ENCODE measurements at regions not wholly inside any gene's neighbourhood (a gene's known extent, or its start where the extent isn't known, plus 50 kb on each side); places are given as distances from the start of the nearest gene placed in this dataset.

DNA sequence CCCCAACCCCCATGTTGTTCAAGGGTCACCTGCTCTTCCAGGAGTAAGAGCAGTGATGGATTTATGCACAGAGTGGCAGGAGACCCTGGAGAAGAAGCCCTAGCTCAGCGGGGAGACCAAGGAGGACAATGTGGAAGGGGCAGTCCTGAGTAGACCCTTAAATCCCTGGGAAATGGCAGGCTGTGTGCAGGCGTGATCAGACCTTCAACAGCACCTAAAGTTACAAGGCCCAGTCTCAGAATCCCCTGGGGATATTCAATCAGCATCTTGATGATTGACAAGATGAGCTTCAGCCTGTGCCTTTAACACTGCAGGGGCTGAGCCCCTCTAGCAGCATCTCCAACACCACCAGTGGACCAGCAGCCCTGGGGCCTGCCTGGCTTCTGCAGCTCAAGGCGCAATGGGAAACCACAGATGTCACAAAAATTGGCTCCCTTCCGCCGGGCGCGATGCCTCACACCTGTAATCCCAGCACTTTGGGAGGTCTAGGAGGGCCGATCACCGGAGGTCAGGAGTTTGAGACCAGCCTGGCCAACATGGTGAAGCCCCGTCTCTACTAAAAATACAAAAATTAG lies 60.4 kb downstream of the IRF2BP2 start (continued):
- TF ChIP-seq CTCF (IDR thresholded peaks at IDR 0.05), result no peak

DNA sequence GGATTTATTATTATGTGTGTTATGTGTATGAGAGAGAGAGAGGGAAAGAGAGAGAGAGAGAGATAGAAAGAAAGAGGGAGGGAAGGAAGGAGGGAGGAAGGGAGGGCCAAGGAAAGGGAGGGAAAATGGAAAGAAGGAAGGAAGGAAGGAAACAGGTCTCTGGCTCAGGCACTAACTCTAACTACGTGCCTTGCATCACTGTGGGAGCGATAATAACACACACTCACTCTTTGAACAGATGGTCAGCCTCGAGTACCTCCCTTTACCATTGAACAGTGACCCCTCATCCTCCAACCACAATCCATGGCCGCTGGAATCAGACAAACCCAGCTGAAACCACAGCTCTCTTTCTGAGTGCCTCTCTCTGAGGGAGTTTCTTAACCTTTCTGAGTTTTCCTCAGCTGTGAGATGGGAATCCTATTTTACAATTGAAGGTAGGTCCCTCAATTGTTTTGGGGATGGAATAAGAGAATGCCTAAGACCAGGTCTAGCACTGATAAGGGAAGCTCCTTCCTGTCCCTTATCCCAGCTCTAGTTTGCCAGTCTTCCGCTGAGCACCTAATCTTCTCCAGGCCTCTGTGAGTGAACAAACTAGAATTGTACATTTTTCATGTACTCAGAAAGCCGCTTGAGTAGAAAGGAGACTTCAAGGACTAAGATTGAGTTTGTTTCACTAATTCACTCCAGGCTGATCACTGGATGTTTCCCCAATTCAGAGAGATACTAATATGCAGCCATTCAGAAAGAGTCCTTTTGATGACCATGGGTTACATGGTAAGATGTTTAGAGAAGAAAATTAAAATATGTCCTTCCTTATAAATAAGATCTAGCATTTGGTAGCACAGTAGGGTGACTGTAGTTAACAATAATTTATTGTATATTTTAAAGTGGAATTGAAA lies 62.8 kb downstream of the IRF2BP2 start:
- H3K4me3 Mint-ChIP-seq, result no peak overlapping the region
- no peak for TF ChIP-seq SP1 (CRISPR knock-in tag; conservative IDR thresholded peaks at IDR 0.05)
- DNase-seq (ENCODE audit: low spot score) (no peak), ATAC-seq (no peak)
- H3K27me3 Mint-ChIP-seq (ENCODE audit: low read depth), result no peaks in the 10 kb centered on the region
- no peaks in the 10 kb centered on the region for H3K36me3 Mint-ChIP-seq
- no peak overlapping the region for H3K27ac Mint-ChIP-seq
- ChIA-PET CTCF (no interaction called here), POLR2A (no interaction called here)
- H3K4me1 Mint-ChIP-seq, result peaks cover 21% of the 10 kb centered on the region
- H3K9me3 Mint-ChIP-seq, result no peaks in the 10 kb centered on the region

DNA sequence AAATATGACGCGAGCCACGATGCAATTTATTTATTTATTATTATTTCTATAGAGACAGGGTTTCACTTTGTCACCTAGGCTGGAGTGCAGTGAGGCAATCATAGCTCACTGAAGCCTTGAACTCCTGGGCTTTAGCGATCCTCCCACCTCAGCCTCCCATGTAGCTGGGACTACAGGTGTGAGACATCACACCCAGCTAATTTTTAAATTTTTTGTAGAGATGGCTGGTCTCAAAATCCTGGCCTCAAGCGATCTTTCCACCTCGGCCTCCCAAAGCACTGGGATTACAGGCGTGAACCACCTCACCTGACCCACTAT lies 63.6 kb downstream of the IRF2BP2 start:
- DNase-seq (ENCODE audit: low spot score) (no peak), ATAC-seq (no peak)
- peaks cover 29% of the 10 kb centered on the region for H3K4me1 Mint-ChIP-seq
- H3K9me3 Mint-ChIP-seq, result no peaks in the 10 kb centered on the region
- H3K4me3 Mint-ChIP-seq, result no peak overlapping the region
- no peaks in the 10 kb centered on the region for H3K36me3 Mint-ChIP-seq
- H3K27ac Mint-ChIP-seq, result no peak overlapping the region
- CTCF ChIA-PET, result no interaction called here
- H3K27me3 Mint-ChIP-seq (ENCODE audit: low read depth), result no peaks in the 10 kb centered on the region
- POLR2A ChIA-PET, result no interaction called here
- TF ChIP-seq MAX (CRISPR knock-in tag; IDR thresholded peaks at IDR 0.05) (no peak), PRDM15 (CRISPR knock-in tag; IDR thresholded peaks at IDR 0.05) (no peak), EMX1 (CRISPR knock-in tag; IDR thresholded peaks at IDR 0.05) (no peak), KAT7 (CRISPR knock-in tag; IDR thresholded peaks at IDR 0.05; ENCODE audit: borderline replicate concordance) (no peak), ZMAT4 (CRISPR knock-in tag; IDR thresholded peaks at IDR 0.05) (no peak), RORB (CRISPR knock-in tag; IDR thresholded peaks at IDR 0.05) (no peak), ETV6 (CRISPR knock-in tag; IDR thresholded peaks at IDR 0.05) (no peak), ESRRA (CRISPR knock-in tag; IDR thresholded peaks at IDR 0.05; ENCODE audit: borderline replicate concordance) (no peak), ZNF232 (CRISPR knock-in tag; IDR thresholded peaks at IDR 0.05) (no peak), FOXK1 (CRISPR knock-in tag; IDR thresholded peaks at IDR 0.05) (no peak), RELA (CRISPR knock-in tag; IDR thresholded peaks at IDR 0.05; ENCODE audit: borderline replicate concordance) (no peak), ZNF396 (CRISPR knock-in tag; IDR thresholded peaks at IDR 0.05; ENCODE audit: borderline replicate concordance) (no peak)
- TF ChIP-seq, protein P1, sequence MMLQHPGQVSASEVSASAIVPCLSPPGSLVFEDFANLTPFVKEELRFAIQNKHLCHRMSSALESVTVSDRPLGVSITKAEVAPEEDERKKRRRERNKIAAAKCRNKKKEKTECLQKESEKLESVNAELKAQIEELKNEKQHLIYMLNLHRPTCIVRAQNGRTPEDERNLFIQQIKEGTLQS (CRISPR knock-in tag; conservative IDR thresholded peaks at IDR 0.05), result no peak
- TF ChIP-seq, protein P2, sequence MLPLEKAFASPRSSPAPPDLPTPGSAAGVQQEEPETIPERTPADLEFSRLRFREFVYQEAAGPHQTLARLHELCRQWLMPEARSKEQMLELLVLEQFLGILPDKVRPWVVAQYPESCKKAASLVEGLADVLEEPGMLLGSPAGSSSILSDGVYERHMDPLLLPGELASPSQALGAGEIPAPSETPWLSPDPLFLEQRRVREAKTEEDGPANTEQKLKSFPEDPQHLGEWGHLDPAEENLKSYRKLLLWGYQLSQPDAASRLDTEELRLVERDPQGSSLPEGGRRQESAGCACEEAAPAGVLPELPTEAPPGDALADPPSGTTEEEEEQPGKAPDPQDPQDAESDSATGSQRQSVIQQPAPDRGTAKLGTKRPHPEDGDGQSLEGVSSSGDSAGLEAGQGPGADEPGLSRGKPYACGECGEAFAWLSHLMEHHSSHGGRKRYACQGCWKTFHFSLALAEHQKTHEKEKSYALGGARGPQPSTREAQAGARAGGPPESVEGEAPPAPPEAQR (CRISPR knock-in tag; IDR thresholded peaks at IDR 0.05), result no peak
- TF ChIP-seq, protein P3, sequence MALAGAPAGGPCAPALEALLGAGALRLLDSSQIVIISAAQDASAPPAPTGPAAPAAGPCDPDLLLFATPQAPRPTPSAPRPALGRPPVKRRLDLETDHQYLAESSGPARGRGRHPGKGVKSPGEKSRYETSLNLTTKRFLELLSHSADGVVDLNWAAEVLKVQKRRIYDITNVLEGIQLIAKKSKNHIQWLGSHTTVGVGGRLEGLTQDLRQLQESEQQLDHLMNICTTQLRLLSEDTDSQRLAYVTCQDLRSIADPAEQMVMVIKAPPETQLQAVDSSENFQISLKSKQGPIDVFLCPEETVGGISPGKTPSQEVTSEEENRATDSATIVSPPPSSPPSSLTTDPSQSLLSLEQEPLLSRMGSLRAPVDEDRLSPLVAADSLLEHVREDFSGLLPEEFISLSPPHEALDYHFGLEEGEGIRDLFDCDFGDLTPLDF (CRISPR knock-in tag; IDR thresholded peaks at IDR 0.05), result no peak
- TF ChIP-seq, protein P4, sequence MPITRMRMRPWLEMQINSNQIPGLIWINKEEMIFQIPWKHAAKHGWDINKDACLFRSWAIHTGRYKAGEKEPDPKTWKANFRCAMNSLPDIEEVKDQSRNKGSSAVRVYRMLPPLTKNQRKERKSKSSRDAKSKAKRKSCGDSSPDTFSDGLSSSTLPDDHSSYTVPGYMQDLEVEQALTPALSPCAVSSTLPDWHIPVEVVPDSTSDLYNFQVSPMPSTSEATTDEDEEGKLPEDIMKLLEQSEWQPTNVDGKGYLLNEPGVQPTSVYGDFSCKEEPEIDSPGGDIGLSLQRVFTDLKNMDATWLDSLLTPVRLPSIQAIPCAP (CRISPR knock-in tag; IDR thresholded peaks at IDR 0.05), result no peak
- TF ChIP-seq, protein P5, sequence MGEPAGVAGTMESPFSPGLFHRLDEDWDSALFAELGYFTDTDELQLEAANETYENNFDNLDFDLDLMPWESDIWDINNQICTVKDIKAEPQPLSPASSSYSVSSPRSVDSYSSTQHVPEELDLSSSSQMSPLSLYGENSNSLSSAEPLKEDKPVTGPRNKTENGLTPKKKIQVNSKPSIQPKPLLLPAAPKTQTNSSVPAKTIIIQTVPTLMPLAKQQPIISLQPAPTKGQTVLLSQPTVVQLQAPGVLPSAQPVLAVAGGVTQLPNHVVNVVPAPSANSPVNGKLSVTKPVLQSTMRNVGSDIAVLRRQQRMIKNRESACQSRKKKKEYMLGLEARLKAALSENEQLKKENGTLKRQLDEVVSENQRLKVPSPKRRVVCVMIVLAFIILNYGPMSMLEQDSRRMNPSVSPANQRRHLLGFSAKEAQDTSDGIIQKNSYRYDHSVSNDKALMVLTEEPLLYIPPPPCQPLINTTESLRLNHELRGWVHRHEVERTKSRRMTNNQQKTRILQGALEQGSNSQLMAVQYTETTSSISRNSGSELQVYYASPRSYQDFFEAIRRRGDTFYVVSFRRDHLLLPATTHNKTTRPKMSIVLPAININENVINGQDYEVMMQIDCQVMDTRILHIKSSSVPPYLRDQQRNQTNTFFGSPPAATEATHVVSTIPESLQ (CRISPR knock-in tag; IDR thresholded peaks at IDR 0.05), result no peak
